GM21367 (cell line): ENCODE measurements at regions not wholly inside any gene's neighbourhood (a gene's known extent, or its start where the extent isn't known, plus 50 kb on each side); places are given as distances from the start of the nearest gene placed in this dataset.

Experiments used
- ATAC-seq: cut with Tn5 transposase; IDR thresholded peaks from one replicate; pipeline ENCODE4 v1.9.1; 2021; ENCODE audit not compliant: unreplicated experiment

DNA sequence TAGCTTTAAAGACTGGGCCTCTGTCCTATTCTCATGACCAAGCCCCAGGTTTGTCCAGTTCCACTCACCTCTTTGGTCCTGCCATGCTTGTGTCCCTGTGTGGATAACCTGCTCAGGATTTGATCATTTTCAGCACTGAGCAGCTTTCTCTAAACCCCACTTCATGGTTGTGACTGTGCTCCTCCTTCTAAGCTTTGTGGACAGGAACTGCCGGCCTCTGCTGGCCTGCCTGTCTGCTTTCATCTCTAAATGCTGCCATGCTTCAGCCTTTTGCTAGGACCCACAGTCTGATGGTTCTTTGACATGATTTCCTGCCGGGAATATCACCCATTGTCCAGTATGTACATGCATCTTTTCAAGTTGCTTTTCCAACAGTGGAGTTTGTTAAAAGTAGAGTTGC, 53.9 kb upstream of the STXBP6 start:
- no peak for ATAC-seq

DNA sequence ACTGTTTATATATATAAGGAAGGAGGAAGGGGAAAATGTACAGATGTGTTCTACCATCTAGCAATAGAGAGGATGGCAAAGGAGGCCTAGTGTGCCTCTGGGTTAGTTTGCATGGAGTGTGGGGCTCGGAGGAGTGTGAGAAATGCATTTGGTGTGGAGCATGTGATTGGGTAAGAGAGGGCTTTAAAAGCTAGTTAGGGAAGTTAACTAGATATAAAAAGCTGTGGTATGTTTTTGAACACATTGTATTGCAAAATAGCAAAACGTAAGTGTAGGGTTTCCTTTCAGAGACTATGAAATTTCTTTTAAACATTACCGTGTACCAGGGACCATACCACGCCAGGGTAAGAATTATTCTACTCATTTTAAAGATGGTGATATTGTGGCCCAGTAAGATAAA, 53.3 kb upstream of the STXBP6 start:
- ATAC-seq, result no peak

DNA sequence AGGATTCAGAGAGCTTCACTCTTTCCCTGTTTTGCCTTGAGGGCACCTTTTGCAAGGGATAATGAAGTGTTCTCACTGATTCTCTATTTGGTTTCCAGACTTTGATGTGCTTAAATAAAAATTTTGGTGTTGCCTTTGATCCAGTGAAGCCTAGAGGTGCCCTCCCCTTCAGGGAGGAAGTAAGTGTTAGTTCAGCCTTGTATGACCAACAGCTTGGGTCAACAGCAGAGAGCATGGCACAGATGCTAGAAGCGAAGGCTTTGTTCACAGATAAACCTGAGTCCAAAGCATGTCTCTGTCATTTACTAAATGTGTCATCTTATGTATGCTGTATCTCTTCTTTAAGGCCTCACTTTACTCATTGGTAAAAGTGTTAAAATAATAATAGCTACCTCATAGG, 52.8 kb upstream of the STXBP6 start:
- ATAC-seq, result no peak

DNA sequence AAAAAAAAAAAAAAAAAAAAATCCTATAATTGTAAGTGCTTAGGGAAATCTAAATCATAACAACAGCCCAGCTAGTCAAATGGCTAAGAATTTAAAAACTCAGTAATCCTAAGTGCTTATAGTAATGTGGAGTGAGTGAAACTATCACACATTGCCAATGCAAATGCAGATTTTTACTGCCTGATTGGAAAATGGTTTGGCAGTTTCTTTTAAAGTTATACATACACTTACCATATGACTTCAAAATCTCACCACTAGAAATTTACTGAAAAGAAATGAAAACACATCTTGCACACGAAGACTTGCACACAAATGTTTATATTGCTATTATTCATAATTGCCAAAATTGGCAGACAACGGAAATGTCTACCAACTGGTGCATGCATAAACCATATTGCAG, 51.3 kb upstream of the STXBP6 start:
- no peak for ATAC-seq
